Activated CD8-positive, alpha-beta T cell treated with anti-CD3 and anti-CD28 coated beads for 36 hours (primary cell): ENCODE measurements at regions not wholly inside any gene's neighbourhood (a gene's known extent, or its start where the extent isn't known, plus 50 kb on each side); places are given as distances from the start of the nearest gene placed in this dataset.

ENCODE experiments used
- ATAC-seq: fragments of 200-7000 bp; cut with Tn5 transposase; one replicate; pipeline ENCODE4 v1.10.0; 2021; ENCODE audit warnings: mild to moderate bottlenecking, moderate library complexity
- CTCF ChIA-PET: fragments of 350-600 bp; sonication (Branson Sonifier 250); formaldehyde crosslinking; loops from one replicate; lab custom pipeline; 2021; ENCODE audit warnings: antibody characterized with exemption; lab: Charles Lee
- POLR2A ChIA-PET: fragments of 350-600 bp; sonication (Branson Sonifier 250); formaldehyde crosslinking; loops from one replicate; lab custom pipeline; 2021; ENCODE audit warnings: antibody characterized with exemption; lab: Charles Lee
- DNase-seq: peaks from one replicate; pipeline ENCODE4 v3.0.0-alpha.2; 2020
- H3K27ac Mint-ChIP-seq: one replicate; pipeline ENCODE4 v1.8.0; 2021; ENCODE audit warnings: mild to moderate bottlenecking, mixed read lengths
- H3K27me3 Mint-ChIP-seq: one replicate; pipeline ENCODE4 v1.8.0; 2021; ENCODE audit warnings: mixed read lengths
- H3K36me3 Mint-ChIP-seq: one replicate; pipeline ENCODE4 v1.8.0; 2021; ENCODE audit warnings: low read depth, mixed read lengths
- H3K4me1 Mint-ChIP-seq: one replicate; pipeline ENCODE4 v1.8.0; 2021; ENCODE audit warnings: low read depth, mixed read lengths
- H3K4me3 Mint-ChIP-seq: one replicate; pipeline ENCODE4 v1.8.0; 2021; ENCODE audit warnings: mild to moderate bottlenecking, moderate library complexity, mixed read lengths
- H3K9me3 Mint-ChIP-seq: one replicate; pipeline ENCODE4 v1.8.0; 2021; ENCODE audit warnings: mixed read lengths
- CTCF ChIP-seq: fragments of 200-600 bp; IDR thresholded peaks from one replicate; pipeline ENCODE4 v1.8.0; 2022; ENCODE audit warnings: antibody characterized with exemption, mild to moderate bottlenecking
- intact Hi-C: fragments of 100-400 bp; cut with micrococcal nuclease; formaldehyde crosslinking; loops from one replicate; pipeline ENCODE4 v1.10.0; 2022

- no peaks in the 10 kb centered on the region for H3K27me3 Mint-ChIP-seq
- ATAC-seq (no peak), DNase-seq (no peak)
- H3K9me3 Mint-ChIP-seq: no peaks in the 10 kb centered on the region
- no peak overlapping the region for H3K4me3 Mint-ChIP-seq
- no peak overlapping the region for H3K27ac Mint-ChIP-seq
- TF ChIP-seq CTCF: no peak
- ChIA-PET CTCF (interaction anchor here (0.8 kb wide), 1 partner anchor 17 kb away, joined by 4 read pairs; no protein-coding TSS in a partner anchor), POLR2A (no interaction called here)
- intact Hi-C loops: no loop called here
- no peaks in the 10 kb centered on the region for H3K36me3 Mint-ChIP-seq
- H3K4me1 Mint-ChIP-seq: no peaks in the 10 kb centered on the region
Measured at GRCh38 chr10:83663918-83664317, 475.4 kb upstream of the GHITM start.

GRCh38 chr10:83666762-83667161 lies 472.5 kb upstream of the GHITM start:
- DNase-seq: no peak
- intact Hi-C loops: no loop called here
- no peaks in the 10 kb centered on the region for H3K4me1 Mint-ChIP-seq
- no peaks in the 10 kb centered on the region for H3K9me3 Mint-ChIP-seq
- POLR2A ChIA-PET: no interaction called here
- CTCF ChIA-PET: no interaction called here
- no peaks in the 10 kb centered on the region for H3K36me3 Mint-ChIP-seq
- H3K27ac Mint-ChIP-seq: no peak overlapping the region
- no peaks in the 10 kb centered on the region for H3K27me3 Mint-ChIP-seq
- H3K4me3 Mint-ChIP-seq: no peak overlapping the region
- ATAC-seq: no peak
- no peak for TF ChIP-seq CTCF

- no peak for DNase-seq
- H3K27ac Mint-ChIP-seq: no peak overlapping the region
- no peaks in the 10 kb centered on the region for H3K4me1 Mint-ChIP-seq
- no peaks in the 10 kb centered on the region for H3K27me3 Mint-ChIP-seq
- no peak for TF ChIP-seq CTCF
- no peak overlapping the region for H3K4me3 Mint-ChIP-seq
- intact Hi-C loops: no loop called here
- ATAC-seq: no peak
- ChIA-PET POLR2A (no interaction called here), CTCF (interaction anchor here (1.5 kb wide), 1 partner anchor 204 kb away, joined by 4 read pairs; no protein-coding TSS in a partner anchor)
- H3K36me3 Mint-ChIP-seq: no peaks in the 10 kb centered on the region
- H3K9me3 Mint-ChIP-seq: no peaks in the 10 kb centered on the region
Measured at GRCh38 chr10:83667594-83667993, 471.7 kb upstream of the GHITM start.

GRCh38 chr10:83673316-83673715 lies 466.0 kb upstream of the GHITM start:
- Mint-ChIP-seq H3K4me3 (no peak overlapping the region), H3K27ac (no peak overlapping the region), H3K9me3 (no peaks in the 10 kb centered on the region), H3K36me3 (no peaks in the 10 kb centered on the region), H3K4me1 (no peaks in the 10 kb centered on the region), H3K27me3 (no peaks in the 10 kb centered on the region)
- CTCF ChIA-PET: no interaction called here
- TF ChIP-seq CTCF: no peak
- ATAC-seq (no peak), DNase-seq (no peak)
- POLR2A ChIA-PET: no interaction called here
- intact Hi-C loops: no loop called here

GRCh38 chr10:83677795-83678194 lies 461.5 kb upstream of the GHITM start:
- no peak overlapping the region for H3K27ac Mint-ChIP-seq
- peaks cover 15% of the 10 kb centered on the region for H3K4me1 Mint-ChIP-seq
- H3K27me3 Mint-ChIP-seq: no peaks in the 10 kb centered on the region
- DNase-seq: no peak
- ChIA-PET CTCF (interaction anchor here (0.6 kb wide), 1 partner anchor 193 kb away, joined by 3 read pairs; no protein-coding TSS in a partner anchor), POLR2A (no interaction called here)
- no peak for TF ChIP-seq CTCF
- no peak for ATAC-seq
- H3K36me3 Mint-ChIP-seq: no peaks in the 10 kb centered on the region
- H3K9me3 Mint-ChIP-seq: no peaks in the 10 kb centered on the region
- intact Hi-C loops: no loop called here
- H3K4me3 Mint-ChIP-seq: no peak overlapping the region
